Stimulated activated CD8-positive, alpha-beta memory T cell treated with anti-CD3 and anti-CD28 coated beads, Interleukin-7, amount 100 ng/mL, for 1 hour (primary cell): ENCODE measurements at regions not wholly inside any gene's neighbourhood (a gene's known extent, or its start where the extent isn't known, plus 50 kb on each side); places are given as distances from the start of the nearest gene placed in this dataset.

ENCODE experiments used
- DNase-seq, 2 donors: peaks; one replicate each; pipeline ENCODE4 v3.0.0-alpha.2; 2020; ENCODE audit warnings: low read depth in 2 of 2

- DNase-seq: no peak
These were observed 111.1 kb upstream of the HABP2 start for GRCh38 chr10:113441686-113442270.

GRCh38 chr10:113442336-113442735, 110.5 kb upstream of the HABP2 start:
- no peak for DNase-seq

GRCh38 chr10:113443141-113443925, 109.5 kb upstream of the HABP2 start:
- no peak for DNase-seq

GRCh38 chr10:113444766-113445365, 108.0 kb upstream of the HABP2 start:
- no peak for DNase-seq

GRCh38 chr10:113445736-113446135, 107.1 kb upstream of the HABP2 start:
- DNase-seq: no peak

DNA sequence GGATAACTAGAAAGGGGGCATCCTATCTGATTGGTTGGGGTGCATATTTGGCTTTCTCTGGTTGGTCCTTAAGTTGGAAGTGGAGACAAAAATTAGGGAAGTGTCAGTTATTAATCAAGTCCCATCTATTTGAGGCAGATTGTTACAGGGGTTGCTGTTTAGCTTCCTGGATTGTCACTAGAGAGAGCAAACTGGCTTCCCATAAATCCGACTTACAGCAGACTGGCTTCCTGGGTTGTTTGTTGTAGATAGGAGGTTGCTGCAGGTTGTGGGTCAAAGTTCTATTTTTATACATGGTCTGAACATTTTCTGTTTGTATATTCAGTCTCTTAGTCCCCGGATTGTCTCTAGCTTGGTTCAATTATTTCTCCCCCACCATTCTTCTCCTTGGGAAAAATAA, 106.1 kb upstream of the HABP2 start:
- no peak for DNase-seq

- no peak for DNase-seq
These were observed 105.6 kb upstream of the HABP2 start for GRCh38 chr10:113447278-113447677.

DNA sequence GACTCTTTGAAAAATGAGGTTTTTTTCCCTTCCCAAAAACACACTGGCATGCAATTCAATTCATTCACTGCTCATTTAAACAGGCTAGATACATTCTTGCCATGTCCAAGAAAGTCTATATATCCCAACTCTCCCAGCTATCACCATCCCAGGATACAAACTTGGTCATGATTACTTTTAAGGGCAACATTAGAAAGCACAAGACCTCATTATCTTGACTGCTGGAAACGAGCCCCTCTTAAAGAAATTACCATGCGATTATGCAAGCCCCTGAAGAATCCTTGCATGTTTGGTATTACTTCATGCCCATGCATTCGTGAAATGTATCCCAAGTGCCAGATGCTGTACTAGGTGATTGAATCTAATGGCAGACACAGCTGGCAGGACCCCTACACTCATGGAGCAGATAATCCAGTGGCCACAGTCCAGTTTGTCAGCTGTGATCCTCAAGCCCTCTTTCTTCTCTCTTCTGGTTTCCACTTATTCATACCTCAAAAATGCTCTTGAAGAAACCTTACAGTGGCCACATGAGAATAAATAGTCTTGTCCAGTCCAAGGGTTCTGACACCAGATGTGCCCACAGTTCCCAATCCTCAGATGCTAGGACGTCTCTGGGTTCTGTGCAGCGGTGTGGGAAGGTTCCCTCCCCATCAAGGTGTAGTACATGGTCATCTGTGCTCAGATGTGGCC, 103.7 kb upstream of the HABP2 start:
- no peak for DNase-seq

GRCh38 chr10:113450046-113450804, 102.6 kb upstream of the HABP2 start:
- no peak for DNase-seq

- DNase-seq: no peak
These were observed 101.9 kb upstream of the HABP2 start for GRCh38 chr10:113450906-113451305.

- DNase-seq: no peak
These were observed 100.6 kb upstream of the HABP2 start for GRCh38 chr10:113452146-113452845.

GRCh38 chr10:113453351-113453750, 99.5 kb upstream of the HABP2 start:
- DNase-seq: no peak

GRCh38 chr10:113454341-113455061, 98.4 kb upstream of the HABP2 start:
- no peak for DNase-seq

DNA sequence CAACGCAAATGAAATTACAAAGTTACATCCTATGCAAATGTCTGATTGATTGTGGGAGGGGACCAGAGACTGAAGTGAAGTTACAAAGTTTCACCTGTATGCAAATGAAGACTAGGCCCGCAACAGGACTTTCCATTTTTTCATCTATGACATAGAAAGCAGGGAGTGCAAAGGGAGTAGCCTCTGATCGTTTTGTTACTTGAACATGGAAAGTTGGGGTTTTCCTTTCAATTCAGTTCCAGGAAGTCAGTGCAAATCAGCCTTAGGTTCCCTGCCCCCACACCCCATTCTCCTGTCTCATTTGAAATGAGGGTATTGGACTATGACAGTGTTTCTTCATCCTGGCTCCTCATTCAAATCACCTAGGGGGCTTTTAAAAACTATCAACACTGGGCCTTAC, 96.9 kb upstream of the HABP2 start:
- DNase-seq: no peak

- no peak for DNase-seq
These were observed 96.1 kb upstream of the HABP2 start for GRCh38 chr10:113456741-113457140.

DNA sequence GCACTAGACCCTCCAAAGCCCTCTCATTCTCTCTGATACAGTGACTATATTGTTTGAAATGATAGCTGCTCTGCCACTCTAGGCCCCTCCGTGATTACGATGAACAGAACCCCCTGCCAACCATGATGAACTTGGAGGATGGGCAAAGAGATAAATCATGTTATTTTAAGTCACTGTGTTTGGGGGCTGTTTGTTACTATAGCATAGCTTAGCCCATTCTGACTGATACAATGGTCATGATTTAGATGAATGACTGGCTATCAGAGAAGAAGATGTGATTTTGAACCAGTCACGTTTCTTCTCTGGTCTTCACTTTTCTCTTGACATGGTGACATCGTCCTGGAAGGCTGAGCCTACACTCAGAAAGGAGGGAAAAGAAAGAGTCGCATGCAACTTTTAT, 95.4 kb upstream of the HABP2 start:
- no peak for DNase-seq

DNA sequence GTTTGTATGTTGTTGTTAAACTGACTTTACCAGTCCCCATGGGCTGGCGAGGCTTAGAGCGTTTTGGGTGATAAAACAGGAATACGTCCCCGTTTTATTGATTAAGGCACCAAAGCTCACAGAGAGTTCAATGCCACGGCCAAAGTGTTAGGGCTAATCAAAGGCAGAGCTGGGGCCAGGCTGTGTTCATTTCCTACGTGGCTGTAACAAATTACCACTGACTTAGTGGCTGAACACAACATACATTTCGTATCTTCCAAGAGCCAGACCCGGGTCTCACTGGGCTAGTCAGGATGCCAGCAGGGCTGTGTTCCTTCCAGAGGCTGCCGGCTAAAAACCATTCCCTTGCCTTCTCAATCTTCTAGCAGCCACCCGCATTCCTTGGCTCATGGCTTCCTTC, 94.4 kb upstream of the HABP2 start:
- no peak for DNase-seq

GRCh38 chr10:113458944-113459343, 93.9 kb upstream of the HABP2 start:
- no peak for DNase-seq

DNA sequence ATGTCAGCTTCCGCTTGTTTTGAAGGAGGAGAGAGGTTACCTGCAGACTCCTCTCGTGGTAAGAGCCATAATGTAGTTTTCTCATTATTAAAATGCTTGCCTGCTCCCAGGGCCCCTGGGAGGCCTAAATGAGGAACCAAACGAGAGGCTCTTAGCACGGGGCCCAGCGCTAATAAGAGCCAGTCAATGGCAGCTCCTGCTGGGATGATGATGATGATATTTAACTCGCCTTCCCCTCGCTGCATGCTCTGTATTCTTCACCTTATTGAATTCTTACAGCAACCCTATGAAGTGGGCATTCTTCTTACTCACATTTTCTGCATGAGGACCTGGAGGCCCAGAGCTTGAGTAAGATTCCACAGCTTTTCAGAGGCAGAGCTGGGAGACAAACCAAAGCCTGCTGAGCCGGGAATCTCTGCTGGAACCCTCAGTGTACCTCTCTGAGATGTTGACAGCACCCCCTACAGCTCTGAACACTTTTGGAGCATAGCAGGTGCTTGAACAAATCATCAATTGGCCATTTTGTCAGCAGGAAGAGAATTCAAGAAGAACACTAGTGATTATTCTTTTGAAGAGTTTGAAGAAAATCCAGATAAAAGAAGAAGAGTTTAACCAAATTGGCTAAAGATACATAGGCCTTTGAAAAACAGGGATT, 93.1 kb upstream of the HABP2 start:
- no peak for DNase-seq

DNA sequence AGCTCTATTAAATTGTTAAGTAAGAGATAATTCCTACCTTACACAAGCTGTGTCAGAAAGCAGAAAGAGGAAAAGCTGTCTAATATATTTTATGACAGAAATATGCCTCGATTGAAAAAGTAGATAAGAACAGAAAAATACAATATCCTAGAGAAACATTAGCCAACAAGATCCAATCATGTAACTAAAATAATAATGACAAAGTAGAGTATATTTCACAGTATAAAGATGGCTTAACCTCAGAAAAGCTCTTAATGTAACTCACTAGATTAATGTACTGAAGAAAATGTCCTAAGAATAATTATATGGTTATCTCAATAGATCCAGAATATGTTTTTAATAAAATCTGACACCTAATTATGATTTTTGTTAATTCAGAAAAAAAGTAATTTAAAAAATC, 89.8 kb upstream of the HABP2 start:
- no peak for DNase-seq
